Thoracic aorta (tissue), 2 donors: ENCODE measurements at regions not wholly inside any gene's neighbourhood (a gene's known extent, or its start where the extent isn't known, plus 50 kb on each side); places are given as distances from the start of the nearest gene placed in this dataset.

Experiments
- ATAC-seq: fragments of 150-250 bp; one replicate; pipeline ENCODE4 v1.8.0; 2017; ENCODE audit warnings: low read depth; ENCODE audit not compliant: insufficient number of reproducible peaks, low FRiP score
- DNase-seq: peaks from one replicate; pipeline ENCODE4 v3.0.0-alpha.2; 2020; ENCODE audit warnings: low spot score
- H3K27ac ChIP-seq, 2 donors: fragments of 200-600 bp; sonication (generic); 1 replicate in 1 of 2; 2 replicates in 1 of 2; pipeline ENCODE4 v1.5.1; 2016; ENCODE audit warnings: mild to moderate bottlenecking in 2 of 2, moderate library complexity in 2 of 2
- H3K27me3 ChIP-seq: fragments of 200-600 bp; sonication (generic); replicated peaks from 2 replicates; pipeline ENCODE4 v1.6.0; 2016; ENCODE audit warnings: mild to moderate bottlenecking; ENCODE audit not compliant: insufficient read depth
- H3K36me3 ChIP-seq: fragments of 200-600 bp; sonication (generic); one replicate; pipeline ENCODE4 v1.5.1; 2016
- H3K4me1 ChIP-seq, 2 donors: fragments of 200-600 bp; sonication (generic); 1 replicate in 1 of 2; 2 replicates in 1 of 2; pipeline versions ENCODE4 v1.5.1 to v1.6.0; 2016; ENCODE audit warnings: low read depth in 2 of 2, mild to moderate bottlenecking in 1 of 2; ENCODE audit not compliant: control insufficient read depth in 1 of 2
- H3K4me3 ChIP-seq: fragments of 200-600 bp; sonication (generic); 2 replicates; pipeline ENCODE4 v1.5.1; 2016; ENCODE audit warnings: mild to moderate bottlenecking
- H3K9me3 ChIP-seq: fragments of 200-600 bp; sonication (generic); 2 replicates; pipeline ENCODE4 v1.5.1; 2016
- CTCF ChIP-seq: fragments of 200-600 bp; sonication (generic); IDR thresholded peaks from one replicate; pipeline ENCODE4 v1.5.1; 2019; ENCODE audit warnings: antibody characterized with exemption

DNA sequence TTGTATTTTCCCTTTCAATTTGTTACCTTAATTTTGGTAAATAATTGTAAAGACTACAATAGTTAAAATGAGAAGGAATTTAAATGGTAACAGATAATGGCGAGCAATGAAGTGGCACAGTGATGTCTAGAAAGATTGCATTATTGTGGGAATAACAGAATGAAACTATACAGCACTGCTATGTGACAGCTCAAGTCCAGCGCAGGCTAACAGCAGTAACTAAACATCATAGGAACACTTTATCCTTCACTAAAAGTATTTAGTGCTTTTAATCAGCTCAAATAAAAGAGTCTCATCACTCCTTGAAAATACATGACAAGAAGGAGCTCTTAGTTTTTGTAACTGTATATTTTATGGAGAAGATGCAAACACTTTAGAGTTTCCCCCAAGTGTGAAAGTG is 190.8 kb downstream of the TENT5A start:
- Histone ChIP-seq H3K4me1 (peaks cover 12 to 20% of the 10 kb centered on the region in 2 donors), H3K9me3 (no peaks in the 10 kb centered on the region), H3K4me3 (peak overlapping the region; percentile 56), H3K27me3 (no peaks in the 10 kb centered on the region), H3K27ac (peak overlapping the region; percentile 43 to 72), H3K36me3 (no peaks in the 10 kb centered on the region)
- no peak for TF ChIP-seq CTCF
- no peak for ATAC-seq
- no peak for DNase-seq

GRCh38 chr6:81561071-81561564 is 191.4 kb downstream of the TENT5A start:
- TF ChIP-seq CTCF = no peak
- H3K36me3 ChIP-seq = no peaks in the 10 kb centered on the region
- H3K27ac ChIP-seq = peak overlapping the region; percentile 43 to 72
- H3K4me1 ChIP-seq = peaks cover 12 to 24% of the 10 kb centered on the region in 2 donors
- H3K27me3 ChIP-seq = no peaks in the 10 kb centered on the region
- no peak for DNase-seq
- no peaks in the 10 kb centered on the region for H3K9me3 ChIP-seq
- peak overlapping the region; percentile 56 for H3K4me3 ChIP-seq
- no peak for ATAC-seq

GRCh38 chr6:81557811-81558210 is 194.7 kb downstream of the TENT5A start:
- no peak overlapping the region for H3K27ac ChIP-seq
- no peak overlapping the region for H3K4me3 ChIP-seq
- TF ChIP-seq CTCF = no peak
- no peaks in the 10 kb centered on the region for H3K36me3 ChIP-seq
- DNase-seq (no peak), ATAC-seq (no peak)
- H3K9me3 ChIP-seq = no peaks in the 10 kb centered on the region
- H3K27me3 ChIP-seq = no peaks in the 10 kb centered on the region
- peaks cover 12 to 20% of the 10 kb centered on the region in 2 donors for H3K4me1 ChIP-seq

GRCh38 chr6:81556551-81556950 is 195.9 kb downstream of the TENT5A start:
- no peak for ATAC-seq
- Histone ChIP-seq H3K4me1 (peaks cover 8 to 11% of the 10 kb centered on the region in 2 donors), H3K27ac (no peak overlapping the region), H3K36me3 (no peaks in the 10 kb centered on the region), H3K27me3 (no peaks in the 10 kb centered on the region), H3K9me3 (no peaks in the 10 kb centered on the region), H3K4me3 (no peak overlapping the region)
- DNase-seq = no peak
- TF ChIP-seq CTCF = no peak

DNA sequence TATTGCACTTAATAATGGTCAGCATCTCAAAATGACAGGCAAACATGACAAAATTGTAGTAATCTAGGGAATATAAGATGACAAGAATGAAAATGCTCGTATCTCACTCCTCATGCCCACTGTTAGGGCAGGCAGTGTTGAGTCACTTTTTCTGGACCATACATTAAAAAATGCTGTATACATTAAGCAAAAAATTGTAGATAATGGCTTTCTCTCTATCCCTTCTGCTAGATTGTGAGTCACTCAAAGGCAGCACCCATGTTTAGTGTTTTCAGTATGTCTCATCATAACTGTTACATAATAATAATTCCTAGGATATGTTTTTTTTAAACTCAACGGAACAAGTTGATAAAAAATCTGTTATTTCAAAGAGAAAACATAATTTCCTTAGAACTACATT is 199.3 kb downstream of the TENT5A start:
- Histone ChIP-seq H3K4me3 (no peak overlapping the region), H3K27me3 (no peaks in the 10 kb centered on the region), H3K27ac (no peak overlapping the region), H3K36me3 (no peaks in the 10 kb centered on the region), H3K4me1 (peaks cover 0 to 4% of the 10 kb centered on the region in 2 donors), H3K9me3 (no peaks in the 10 kb centered on the region)
- no peak for TF ChIP-seq CTCF
- no peak for DNase-seq
- ATAC-seq = no peak
